C4-2B (cell line): ENCODE measurements at regions not wholly inside any gene's neighbourhood (a gene's known extent, or its start where the extent isn't known, plus 50 kb on each side); places are given as distances from the start of the nearest gene placed in this dataset.

ENCODE experiments used
- CTCF ChIP-seq: fragments of 450-650 bp; conservative IDR thresholded peaks from 2 replicates; pipeline ENCODE4 v1.5.1; 2017; ENCODE audit warnings: mild to moderate bottlenecking
- ZFX ChIP-seq: fragments of 450-650 bp; IDR thresholded peaks from 2 replicates; pipeline ENCODE4 v1.6.1; 2017

DNA sequence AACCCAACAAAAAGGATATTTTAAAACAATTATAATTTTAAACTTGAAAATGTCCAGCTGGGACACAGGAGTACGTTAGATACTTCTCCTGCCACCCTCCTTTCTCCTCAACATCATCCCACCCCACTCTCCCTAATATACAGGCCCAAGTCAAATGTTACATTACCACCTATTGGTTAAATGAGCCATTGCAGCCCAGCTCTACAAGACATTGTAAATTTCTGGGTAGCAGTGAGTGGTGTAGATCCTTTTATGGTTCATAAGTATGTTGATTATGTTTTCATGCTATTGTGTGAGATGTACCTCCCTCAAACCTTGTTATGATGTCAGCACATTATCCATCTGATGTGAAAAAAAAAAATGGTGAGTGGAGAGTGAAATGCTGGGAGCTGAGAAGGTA is 187.1 kb upstream of the BCOR start:
- TF ChIP-seq CTCF (no peak; the same call in 1 of the 2 replicates), ZFX (no peak)
